ENCODE measurements at regions not wholly inside any gene's neighbourhood (a gene's known extent, or its start where the extent isn't known, plus 50 kb on each side); places are given as distances from the start of the nearest gene placed in this dataset.
A peak's percentile ranks its signal among the peaks of the same experiment; 100 is the strongest.

DNA sequence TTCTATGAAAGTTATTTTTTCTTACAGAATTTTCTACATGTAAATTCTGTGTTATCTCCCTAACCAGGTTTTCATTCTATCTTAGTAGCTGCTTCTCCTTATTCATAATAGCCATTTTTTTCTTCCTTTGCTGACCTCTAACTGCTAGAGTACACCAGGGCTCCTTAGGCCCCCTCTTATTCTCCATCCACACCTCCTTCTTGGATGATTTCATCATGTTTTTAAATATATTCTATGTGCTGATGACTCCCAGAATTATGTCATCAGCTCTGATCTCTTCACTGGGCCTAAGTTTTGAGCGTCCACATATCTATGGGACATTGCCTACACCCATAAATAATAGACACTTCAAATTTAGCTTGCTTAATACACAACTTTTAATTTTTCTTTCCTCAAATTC is 721.5 kb downstream of the SLC16A7 start:
- DNase-seq (ENCODE audit: low read depth) = no peak

DNA sequence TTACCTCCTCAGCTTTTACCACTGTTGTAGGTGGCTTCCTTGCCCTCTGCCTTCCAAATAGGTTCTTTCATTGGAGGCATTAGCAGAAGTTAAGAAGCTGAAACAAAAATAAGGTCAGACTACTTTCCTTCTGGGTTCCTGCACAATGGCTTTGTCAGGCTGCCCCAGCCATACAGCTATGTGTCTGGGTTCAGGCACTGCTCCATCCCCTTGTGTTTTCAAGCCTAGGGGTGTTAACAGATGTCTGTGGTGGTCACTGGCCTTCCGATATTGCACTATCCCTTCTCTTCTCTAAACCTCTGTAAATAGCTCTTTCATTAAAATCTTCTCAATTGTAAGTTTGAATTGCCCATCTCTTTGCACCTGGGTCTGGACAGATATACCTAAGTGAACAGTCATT is 728.9 kb downstream of the SLC16A7 start:
- no peak for DNase-seq (ENCODE audit: low read depth)

DNA sequence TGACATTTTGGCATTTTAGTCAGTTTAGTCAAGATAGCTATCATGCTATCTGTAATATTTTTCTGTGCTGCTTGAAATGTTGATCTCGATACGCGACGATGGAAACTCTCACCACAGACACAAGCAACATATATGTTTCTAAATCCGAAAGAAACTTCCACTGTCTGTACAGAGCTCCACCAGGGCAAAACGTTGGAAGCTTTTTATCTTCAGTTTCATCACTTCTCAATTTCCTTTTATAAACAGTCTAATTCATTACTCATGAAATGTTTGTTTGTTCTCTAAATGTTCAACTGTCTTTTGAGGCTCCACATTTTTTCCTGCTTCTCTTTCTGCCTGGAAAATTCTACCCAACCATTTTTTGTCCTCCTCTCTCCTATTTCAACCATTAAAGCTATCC is 737.6 kb downstream of the SLC16A7 start:
- DNase-seq (ENCODE audit: low read depth) = no peak

DNA sequence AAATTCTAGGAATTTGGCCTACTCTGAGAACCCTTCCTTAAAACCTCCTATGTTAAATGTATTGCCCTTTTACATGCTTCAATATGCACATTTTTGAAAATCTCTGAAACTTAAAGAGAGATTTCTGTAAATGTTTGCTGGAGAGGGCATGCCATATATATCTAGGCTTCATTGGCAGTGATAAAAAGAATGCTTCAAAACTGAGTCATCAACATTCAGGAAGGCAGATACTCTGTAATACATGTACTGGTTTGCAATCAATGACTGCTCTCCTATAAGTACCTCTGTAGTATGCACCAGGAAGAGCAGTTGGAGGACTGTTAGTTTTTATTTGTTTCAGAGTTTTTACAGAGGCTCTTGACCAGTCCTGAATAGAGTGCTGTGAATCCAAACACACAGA is 739.9 kb downstream of the SLC16A7 start:
- DNase-seq (ENCODE audit: low read depth) = peak; percentile 63

- DNase-seq (ENCODE audit: low read depth) = no peak
Measured at GRCh38 chr12:60337839-60338549, 742.2 kb downstream of the SLC16A7 start.

DNA sequence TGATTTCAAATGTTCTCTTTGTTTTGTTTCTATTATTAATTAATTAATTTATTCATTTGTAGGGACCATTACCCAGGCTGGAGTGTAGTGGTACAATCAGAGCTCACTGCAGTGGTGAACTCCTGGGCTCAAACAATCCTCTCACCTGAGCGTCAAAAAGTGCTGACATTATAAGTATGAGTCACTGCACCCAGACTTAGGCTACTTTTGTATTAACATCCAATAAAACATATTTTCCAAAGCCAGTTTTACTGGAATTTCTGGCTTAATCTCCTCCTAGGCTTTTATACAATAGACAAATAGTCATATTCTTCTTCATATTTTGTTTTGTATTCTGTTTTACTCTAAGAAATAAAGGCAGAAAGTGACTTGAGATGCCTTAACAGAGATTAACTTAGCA is 749.6 kb downstream of the SLC16A7 start:
- DNase-seq (ENCODE audit: low read depth) = no peak

- no peak for DNase-seq (ENCODE audit: low read depth)
Measured at GRCh38 chr12:60349232-60349978, 753.6 kb downstream of the SLC16A7 start.

- no peak for DNase-seq (ENCODE audit: low read depth)
Measured at GRCh38 chr12:60387356-60387755, 791.5 kb downstream of the SLC16A7 start.

- DNase-seq (ENCODE audit: low read depth) = no peak
Measured at GRCh38 chr12:60391051-60391450, 795.2 kb downstream of the SLC16A7 start.

GRCh38 chr12:60391791-60392190 is 796.0 kb downstream of the SLC16A7 start:
- no peak for DNase-seq (ENCODE audit: low read depth)

GRCh38 chr12:60393093-60393492 is 797.3 kb downstream of the SLC16A7 start:
- DNase-seq (ENCODE audit: low read depth) = no peak

GRCh38 chr12:60394665-60395064 is 798.8 kb downstream of the SLC16A7 start:
- DNase-seq (ENCODE audit: low read depth) = peak; percentile 80

DNA sequence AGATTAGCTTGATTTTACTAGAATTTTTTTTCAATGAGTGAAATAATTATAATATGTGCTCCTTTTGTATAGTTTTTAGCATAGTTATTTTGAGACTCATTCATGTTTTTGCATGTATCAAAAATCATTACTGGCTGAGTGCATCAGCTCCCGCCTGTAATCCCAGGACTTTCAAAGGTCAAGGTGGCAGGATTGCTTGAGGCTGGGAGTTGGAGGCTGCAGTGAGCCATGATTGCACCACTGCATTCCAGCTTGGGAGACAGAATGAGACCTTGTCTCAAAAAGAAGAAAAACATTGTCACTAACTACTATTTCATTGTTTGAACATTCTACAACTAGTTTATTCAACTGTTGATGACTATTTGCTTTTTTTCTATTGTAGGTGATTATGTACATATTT is 802.7 kb downstream of the SLC16A7 start:
- DNase-seq (ENCODE audit: low read depth) = no peak

DNA sequence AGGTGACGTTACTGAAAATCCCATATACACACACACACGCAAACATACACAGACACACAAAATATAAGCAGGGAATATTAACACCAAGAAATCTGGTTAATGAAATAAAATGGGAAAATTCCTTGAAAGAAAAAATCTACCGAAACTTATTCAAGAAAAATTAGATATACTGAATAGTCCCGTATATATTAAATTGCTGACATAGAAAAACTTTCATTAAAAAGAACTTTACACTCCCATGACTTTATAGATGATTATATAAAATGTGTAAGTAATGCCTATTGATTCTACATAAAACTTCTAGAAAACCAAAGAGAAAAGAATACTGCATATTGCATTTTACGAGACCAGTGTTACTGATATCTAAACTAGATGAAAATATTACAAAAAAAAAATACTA is 803.2 kb downstream of the SLC16A7 start:
- no peak for DNase-seq (ENCODE audit: low read depth)

GRCh38 chr12:60402996-60403395 is 807.2 kb downstream of the SLC16A7 start:
- DNase-seq (ENCODE audit: low read depth) = no peak

- DNase-seq (ENCODE audit: low read depth) = no peak
Measured at GRCh38 chr12:60415351-60415750, 819.5 kb downstream of the SLC16A7 start.

- no peak for DNase-seq (ENCODE audit: low read depth)
Measured at GRCh38 chr12:60419986-60420385, 824.2 kb downstream of the SLC16A7 start.

DNA sequence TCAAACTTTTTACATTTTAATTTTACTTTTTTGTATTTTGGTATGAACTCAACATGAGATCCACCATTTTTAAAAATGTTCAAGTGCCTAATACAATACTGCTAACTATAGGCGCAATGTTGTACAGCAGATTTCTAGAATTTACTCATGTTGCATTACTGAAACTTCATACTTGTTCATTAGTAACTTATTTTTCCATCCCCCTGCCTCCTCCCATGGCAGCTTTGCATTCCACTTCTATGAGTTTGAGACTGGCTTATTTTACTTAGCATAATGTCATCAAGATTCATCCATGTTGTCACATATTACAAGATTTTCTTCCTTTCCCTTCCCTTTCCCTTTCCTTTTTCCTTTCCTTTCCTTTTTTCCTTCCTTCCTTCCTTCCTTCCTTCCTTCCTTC is 825.9 kb downstream of the SLC16A7 start:
- DNase-seq (ENCODE audit: low read depth) = no peak

DNA sequence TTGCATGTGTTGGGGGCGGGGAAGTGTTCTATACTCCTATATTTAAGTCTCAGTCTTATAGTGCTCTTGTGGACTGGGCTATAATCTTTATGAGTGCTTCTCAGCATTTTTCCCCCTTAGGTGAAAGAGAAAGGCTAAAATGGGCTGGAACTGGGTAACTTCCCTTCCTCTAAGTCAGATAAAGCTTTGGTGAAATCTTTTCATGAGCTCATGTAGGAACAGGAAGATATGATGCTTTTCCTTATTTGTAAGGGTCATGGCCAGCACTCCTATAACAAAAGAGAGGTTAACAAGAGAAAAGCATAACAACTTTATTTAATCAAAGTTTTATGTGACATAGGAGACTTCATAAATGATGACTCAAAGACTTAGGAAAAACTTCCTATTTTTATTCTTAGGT is 841.5 kb downstream of the SLC16A7 start:
- no peak for DNase-seq (ENCODE audit: low read depth)

DNA sequence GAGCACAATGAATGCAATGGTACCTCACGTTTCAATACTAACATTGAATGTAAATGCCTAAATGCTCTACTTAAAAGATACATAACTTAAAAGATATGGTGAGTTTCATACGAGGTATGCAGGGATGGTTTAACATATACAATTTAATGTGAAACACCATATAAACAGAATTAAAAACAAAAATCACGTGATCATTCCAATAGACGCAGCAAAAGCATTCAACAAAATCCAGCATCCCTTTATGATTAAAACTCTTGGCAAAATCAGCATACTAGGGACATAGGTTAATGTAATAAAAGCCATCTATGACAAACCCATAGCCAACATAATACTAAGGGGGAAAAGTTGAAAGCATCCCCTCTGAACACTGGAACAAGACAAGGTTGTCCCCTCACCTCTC is 845.7 kb downstream of the SLC16A7 start:
- DNase-seq (ENCODE audit: low read depth) = no peak

GRCh38 chr12:60451457-60451856 is 855.6 kb downstream of the SLC16A7 start:
- no peak for DNase-seq (ENCODE audit: low read depth)

DNA sequence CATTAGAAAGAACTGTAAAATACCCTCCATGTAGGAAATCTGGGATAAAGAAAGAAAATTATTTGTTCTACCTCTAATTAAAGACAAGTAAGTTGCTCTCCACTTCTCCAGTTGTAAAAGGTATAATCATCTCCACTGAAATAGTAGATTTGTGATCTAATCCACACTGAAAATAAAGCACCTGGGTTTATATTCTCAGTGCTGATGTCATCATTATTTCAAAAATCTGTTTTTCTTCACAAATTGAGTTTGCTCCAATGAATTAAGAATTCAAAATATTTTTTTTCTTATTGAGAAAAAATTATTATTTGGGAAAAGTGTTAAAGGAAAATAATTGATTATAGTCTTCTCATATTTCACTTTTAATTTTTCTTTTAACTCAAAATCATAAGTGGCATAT is 869.2 kb downstream of the SLC16A7 start:
- no peak for DNase-seq (ENCODE audit: low read depth)

DNA sequence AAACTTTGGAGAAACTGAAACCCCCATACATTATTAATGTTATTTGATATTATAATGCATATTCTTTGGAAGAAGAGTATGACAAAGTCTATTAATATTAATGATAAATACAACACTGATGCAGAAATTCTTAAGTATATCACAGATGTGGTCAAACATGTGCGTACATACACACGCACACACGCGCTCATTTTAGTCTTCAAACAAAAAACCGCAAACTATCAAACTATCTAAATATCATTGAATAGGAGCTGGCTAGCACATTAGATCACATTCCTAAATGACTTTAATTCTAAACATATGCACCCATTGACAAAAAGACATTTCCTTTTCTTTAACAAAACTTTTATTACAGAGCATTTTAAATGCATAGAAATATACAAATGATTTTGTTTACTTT is 872.7 kb downstream of the SLC16A7 start:
- no peak for DNase-seq (ENCODE audit: low read depth)

All from HT1080 (cell line).